Fibroblast of the aortic adventitia (primary cell): ENCODE measurements at regions not wholly inside any gene's neighbourhood (a gene's known extent, or its start where the extent isn't known, plus 50 kb on each side); places are given as distances from the start of the nearest gene placed in this dataset.

Experiments
- DNase-seq: peaks from one replicate; pipeline ENCODE4 v3.0.0-alpha.2; 2010; ENCODE audit warnings: low read depth
- H3K4me3 ChIP-seq: 2 replicates; pipeline ENCODE4 v1.5.1; 2011; ENCODE audit warnings: low read depth, mild to moderate bottlenecking, control low read depth, low read length, moderate library complexity
- CTCF ChIP-seq: IDR thresholded peaks from 2 replicates; pipeline ENCODE4 v1.5.1; 2011; ENCODE audit warnings: mild to moderate bottlenecking, low read length, control low read depth, inconsistent platforms; ENCODE audit not compliant: insufficient read depth

- no peak overlapping the region for H3K4me3 ChIP-seq
- DNase-seq = no peak
- no peak for TF ChIP-seq CTCF
Measured at GRCh38 chr7:69182596-69183467, 415.4 kb upstream of the AUTS2 start.

- DNase-seq = no peak
- no peak overlapping the region for H3K4me3 ChIP-seq
- no peak for TF ChIP-seq CTCF
Measured at GRCh38 chr7:69184339-69184738, 413.9 kb upstream of the AUTS2 start.

DNA sequence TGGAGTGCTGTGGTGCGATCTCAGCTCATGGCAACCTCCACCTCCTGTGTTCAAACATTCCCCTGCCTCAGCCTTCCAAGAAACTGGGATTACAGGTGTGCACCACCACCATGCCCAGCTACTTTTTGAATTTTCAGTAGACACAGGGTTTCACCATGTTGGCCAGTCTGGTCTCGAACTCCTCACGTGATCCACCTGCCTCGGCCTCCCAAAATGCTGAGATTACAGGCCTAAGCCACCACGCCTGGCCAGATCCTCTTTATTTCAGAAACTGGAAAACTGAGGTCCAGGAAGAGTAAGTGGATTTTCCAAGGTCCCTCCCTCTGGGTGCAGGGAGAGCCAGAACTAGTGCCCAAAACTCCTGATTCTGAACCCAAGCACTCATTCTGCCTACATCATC lies 413.1 kb upstream of the AUTS2 start:
- no peak overlapping the region for H3K4me3 ChIP-seq
- no peak for TF ChIP-seq CTCF
- DNase-seq = no peak

DNA sequence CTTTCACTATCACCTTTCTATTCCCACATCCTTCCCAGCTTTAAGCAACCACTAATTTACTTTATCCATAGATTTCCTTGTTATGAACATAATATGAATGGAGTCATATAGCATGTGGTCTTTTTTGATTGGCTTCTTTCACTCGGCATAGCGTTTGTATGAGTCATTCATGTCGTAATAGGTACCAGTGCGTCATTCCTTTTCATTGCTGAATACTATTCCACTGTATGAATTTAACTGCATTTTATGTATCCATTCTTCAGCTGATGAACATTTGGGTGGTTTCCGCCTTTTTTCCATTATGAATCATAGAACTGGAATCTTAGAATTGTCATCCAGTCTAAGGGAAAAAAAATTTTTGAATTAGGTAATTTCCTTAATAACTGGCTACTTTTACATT lies 411.3 kb upstream of the AUTS2 start:
- no peak for TF ChIP-seq CTCF
- DNase-seq = no peak
- no peak overlapping the region for H3K4me3 ChIP-seq

DNA sequence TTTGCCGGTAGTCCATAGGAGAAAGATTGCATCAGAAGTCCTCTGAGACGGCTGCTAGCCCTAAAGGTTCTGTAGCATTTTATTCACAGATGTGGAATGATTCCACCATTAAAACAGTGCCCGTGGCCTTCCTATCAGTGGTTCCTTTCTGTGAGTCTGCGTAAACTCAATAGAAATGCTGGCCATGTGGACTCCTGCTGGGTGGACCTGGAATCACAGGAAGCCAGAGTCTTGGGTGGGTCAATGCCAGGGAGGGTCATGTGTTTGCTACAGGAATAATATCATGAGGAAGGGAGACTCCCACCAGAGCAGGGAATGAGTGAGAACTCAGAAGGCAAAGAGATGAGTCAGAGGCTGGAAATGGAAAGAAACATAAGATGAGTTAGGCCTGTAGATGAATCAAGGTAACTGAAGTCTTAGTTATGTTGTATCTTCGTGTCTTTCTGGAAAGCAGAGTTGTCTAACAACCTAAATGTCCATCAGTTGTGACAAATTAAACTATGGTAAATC lies 410.4 kb upstream of the AUTS2 start:
- no peak for TF ChIP-seq CTCF
- no peak for DNase-seq
- H3K4me3 ChIP-seq = no peak overlapping the region

DNA sequence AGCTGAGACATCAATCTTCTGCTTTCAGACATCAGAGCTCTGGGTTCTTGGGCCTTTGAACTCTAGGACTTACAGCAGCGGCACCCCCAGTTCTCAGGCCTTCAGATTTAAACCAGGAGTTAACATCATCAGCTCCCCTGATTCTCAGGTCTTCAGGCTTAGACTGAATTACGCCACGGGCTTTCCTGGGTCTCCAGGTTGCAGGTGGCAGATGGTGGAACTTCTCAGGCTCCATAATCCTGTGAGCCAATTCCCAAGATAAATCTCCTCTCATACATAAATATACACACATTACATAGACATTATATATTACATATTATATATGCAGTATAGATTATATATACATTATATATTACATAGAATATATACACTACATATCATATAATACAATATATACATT lies 408.9 kb upstream of the AUTS2 start:
- no peak for DNase-seq
- no peak overlapping the region for H3K4me3 ChIP-seq
- TF ChIP-seq CTCF = no peak
